Astrocyte of the spinal cord (primary cell): ENCODE measurements at regions not wholly inside any gene's neighbourhood (a gene's known extent, or its start where the extent isn't known, plus 50 kb on each side); places are given as distances from the start of the nearest gene placed in this dataset.
"Not testable (repeated sequence)": the region's sequence is repeated elsewhere in the genome, so short reads cannot be mapped to it uniquely, and the experiment has no call there.

ENCODE experiments used
- DNase-seq: peaks from one replicate; pipeline ENCODE4 v3.0.0; 2011; ENCODE audit warnings: low read depth, low spot score
- H3K4me3 ChIP-seq: 2 replicates; pipeline ENCODE4 v1.5.1; 2011; ENCODE audit warnings: low read depth, mild to moderate bottlenecking, low read length, moderate library complexity
- in situ Hi-C: cut with HindIII; loops from 2 replicates; pipeline ENCODE4 v1.10.0; 2017; ENCODE audit warnings: low sequenced_read_pairs
- TF ChIP-seq, protein P1 (sequence below): IDR thresholded peaks from 2 replicates; pipeline ENCODE4 v1.5.1; 2012; ENCODE audit warnings: low read depth, mild to moderate bottlenecking, low read length, inconsistent platforms

DNA sequence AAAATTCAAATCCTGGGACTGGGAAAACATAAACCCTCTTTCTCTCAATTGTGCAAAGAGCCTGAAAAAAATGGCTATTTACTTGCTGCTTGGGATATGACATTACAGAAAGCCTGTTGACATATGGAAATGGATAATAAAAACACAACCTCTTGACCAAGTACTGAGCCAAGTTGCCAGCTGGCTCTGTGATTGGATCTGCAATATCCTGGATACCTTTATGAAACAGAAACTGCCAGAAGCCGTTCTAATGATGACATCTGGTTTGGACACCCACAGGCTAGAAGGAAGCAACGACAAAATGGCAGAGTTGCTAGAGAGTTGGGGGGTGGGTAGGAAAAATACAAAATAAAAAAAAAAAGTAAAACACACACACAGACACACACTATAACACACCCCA is 481.4 kb downstream of the FAT4 start:
- no peak for DNase-seq
- no peak overlapping the region for H3K4me3 ChIP-seq
- TF ChIP-seq, protein P1, sequence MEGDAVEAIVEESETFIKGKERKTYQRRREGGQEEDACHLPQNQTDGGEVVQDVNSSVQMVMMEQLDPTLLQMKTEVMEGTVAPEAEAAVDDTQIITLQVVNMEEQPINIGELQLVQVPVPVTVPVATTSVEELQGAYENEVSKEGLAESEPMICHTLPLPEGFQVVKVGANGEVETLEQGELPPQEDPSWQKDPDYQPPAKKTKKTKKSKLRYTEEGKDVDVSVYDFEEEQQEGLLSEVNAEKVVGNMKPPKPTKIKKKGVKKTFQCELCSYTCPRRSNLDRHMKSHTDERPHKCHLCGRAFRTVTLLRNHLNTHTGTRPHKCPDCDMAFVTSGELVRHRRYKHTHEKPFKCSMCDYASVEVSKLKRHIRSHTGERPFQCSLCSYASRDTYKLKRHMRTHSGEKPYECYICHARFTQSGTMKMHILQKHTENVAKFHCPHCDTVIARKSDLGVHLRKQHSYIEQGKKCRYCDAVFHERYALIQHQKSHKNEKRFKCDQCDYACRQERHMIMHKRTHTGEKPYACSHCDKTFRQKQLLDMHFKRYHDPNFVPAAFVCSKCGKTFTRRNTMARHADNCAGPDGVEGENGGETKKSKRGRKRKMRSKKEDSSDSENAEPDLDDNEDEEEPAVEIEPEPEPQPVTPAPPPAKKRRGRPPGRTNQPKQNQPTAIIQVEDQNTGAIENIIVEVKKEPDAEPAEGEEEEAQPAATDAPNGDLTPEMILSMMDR = no peak
- in situ Hi-C loops = no loop called here

DNA sequence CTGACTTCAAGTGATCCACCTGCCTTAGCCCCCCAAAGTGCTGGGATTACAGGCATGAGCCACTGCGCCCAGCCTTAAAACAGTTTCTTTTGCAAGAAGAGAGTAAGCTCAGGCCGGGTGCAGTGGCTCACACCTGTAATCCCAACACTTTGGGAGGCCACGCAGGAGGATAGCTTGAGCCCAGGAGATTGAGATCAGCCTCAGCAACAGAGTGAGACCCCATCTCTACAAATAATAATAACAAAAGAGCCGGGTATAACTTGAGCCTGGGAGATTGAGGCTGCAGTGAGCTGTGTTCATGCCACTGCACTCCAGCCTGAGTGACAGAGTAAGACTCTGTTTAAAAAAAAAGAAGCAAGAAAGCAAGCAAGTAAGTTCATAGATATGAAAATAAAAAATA is 482.9 kb downstream of the FAT4 start:
- DNase-seq, in situ Hi-C loops, H3K4me3 ChIP-seq: not testable (repeated sequence)

DNA sequence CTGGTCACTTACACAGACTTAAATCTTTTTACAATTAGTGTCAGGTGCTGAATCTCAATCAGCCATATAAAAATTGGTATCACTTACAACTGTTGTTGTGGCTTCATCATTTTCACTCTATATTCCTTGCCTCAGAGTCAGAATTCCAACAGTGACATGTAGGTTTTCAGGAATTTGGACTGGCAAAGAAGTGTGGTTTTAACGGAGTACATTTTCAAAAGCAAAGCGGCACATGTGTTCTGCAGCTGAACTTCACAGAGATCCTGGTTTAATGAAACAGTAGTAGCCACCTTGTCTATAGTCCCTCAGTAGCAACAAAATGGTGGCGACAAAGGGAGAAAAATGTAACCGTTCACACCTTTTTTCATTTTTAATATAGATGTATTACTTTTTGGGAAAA is 486.6 kb downstream of the FAT4 start:
- in situ Hi-C loops = no loop called here
- TF ChIP-seq, protein P1 = no peak
- no peak overlapping the region for H3K4me3 ChIP-seq
- DNase-seq = peak; percentile 29

GRCh38 chr4:125801924-125802323 is 487.2 kb downstream of the FAT4 start:
- DNase-seq = no peak
- H3K4me3 ChIP-seq = no peak overlapping the region
- TF ChIP-seq, protein P1 = no peak
- in situ Hi-C loops = no loop called here

DNA sequence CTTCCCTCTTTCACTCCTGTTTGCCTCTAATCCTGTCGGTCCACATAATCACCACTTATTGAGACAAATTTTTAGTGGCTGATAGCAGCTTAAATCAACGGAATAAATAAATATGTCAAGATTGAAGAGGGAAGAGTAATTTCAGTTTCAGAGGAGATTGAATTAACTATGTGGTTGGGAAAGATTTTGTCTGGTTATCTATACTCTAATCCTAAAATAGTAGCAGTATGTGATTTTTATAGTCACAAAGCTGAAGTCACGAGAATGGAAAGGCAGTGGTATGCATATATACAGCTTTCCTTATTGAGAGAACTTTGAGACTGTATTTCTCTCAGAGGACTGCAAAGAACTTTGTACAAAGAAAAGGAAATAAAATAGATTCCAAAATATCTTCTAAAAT is 493.3 kb downstream of the FAT4 start:
- in situ Hi-C loops = no loop called here
- no peak overlapping the region for H3K4me3 ChIP-seq
- no peak for DNase-seq
- TF ChIP-seq, protein P1 = no peak

GRCh38 chr4:125808570-125808969 is 493.8 kb downstream of the FAT4 start:
- no peak for DNase-seq
- H3K4me3 ChIP-seq = no peak overlapping the region
- in situ Hi-C loops = no loop called here
- TF ChIP-seq, protein P1 = no peak

DNA sequence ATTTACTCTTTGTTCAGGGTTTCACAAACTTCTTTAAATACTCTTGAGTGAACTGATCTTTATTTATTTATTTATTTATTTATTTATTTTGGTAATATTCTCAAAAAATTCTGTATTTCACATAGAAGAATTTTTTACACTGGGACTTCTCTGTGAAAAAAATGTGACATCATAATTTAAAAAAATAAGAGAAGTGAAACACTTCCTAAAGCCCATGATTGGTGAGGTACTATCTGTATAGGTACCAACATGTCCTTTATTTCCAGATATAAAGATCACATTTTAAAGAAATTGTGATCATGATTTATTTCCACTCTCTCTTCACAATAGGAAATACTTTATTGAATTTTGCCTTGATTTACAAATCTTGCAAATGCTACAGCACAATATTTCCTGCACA is 497.1 kb downstream of the FAT4 start:
- in situ Hi-C loops = no loop called here
- TF ChIP-seq, protein P1 = no peak
- no peak for DNase-seq
- no peak overlapping the region for H3K4me3 ChIP-seq
